ENCODE measurements at regions not wholly inside any gene's neighbourhood (a gene's known extent, or its start where the extent isn't known, plus 50 kb on each side); places are given as distances from the start of the nearest gene placed in this dataset.
"Not testable (repeated sequence)": the region's sequence is repeated elsewhere in the genome, so short reads cannot be mapped to it uniquely, and the experiment has no call there.

DNA sequence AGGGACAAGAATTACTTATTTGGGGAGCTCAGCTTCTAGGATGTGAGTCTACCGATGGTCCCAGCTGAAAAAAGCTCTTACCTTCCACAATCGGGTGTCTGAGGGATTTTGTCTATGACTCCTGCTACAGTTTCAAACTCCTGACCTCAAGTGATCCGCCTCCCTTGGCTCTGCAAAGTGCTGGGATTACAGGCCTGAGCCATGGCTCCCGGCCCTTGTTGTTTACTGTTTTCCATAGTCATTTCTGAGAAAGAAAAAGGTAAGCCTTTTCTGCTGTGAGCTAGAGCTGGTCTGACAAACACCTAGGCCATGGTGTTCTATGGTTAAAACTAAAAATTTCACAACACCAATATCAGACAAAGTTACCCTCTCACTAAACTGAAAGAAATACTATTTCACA is 57.5 kb downstream of the PPIAL4C start:
- BruUV-seq (replicated peaks); H4K20me1 ChIP-seq (replicated peaks; ENCODE audit: control insufficient read depth, insufficient read depth, low read length); ATAC-seq; H3K36me3 ChIP-seq (ENCODE audit: control insufficient read depth, insufficient read depth, low read length); H3K27ac ChIP-seq (ENCODE audit: extremely low read depth, low read depth, low read length); H3K79me2 ChIP-seq (ENCODE audit: control insufficient read depth, insufficient read depth, low read length); in situ Hi-C loops (cut with MboI); H3K4me2 ChIP-seq (ENCODE audit: insufficient read depth, low read length); H2AFZ ChIP-seq (ENCODE audit: low read depth, low read length); CTCF ChIA-PET (ENCODE audit: low intra/inter-chr PET ratio); H3K9ac ChIP-seq (ENCODE audit: insufficient read depth in 1 of 2, low read depth in 2 of 2, low read length in 2 of 2); H3K9me1 ChIP-seq (ENCODE audit: control insufficient read depth, insufficient read depth, low read length); H3K27me3 ChIP-seq (ENCODE audit: control insufficient read depth in 2 of 2, insufficient read depth in 2 of 2, low read length in 2 of 2); H3K4me1 ChIP-seq (replicated peaks in 1 of 2; ENCODE audit: control insufficient read depth in 2 of 2, insufficient read depth in 2 of 2, low read length in 2 of 2); POLR2A ChIA-PET; DNase-seq (ENCODE audit: extremely low read depth in 1 of 4, low spot score in 3 of 4); H3K4me3 ChIP-seq; H3K9me3 ChIP-seq (replicated peaks; ENCODE audit: control insufficient read depth, insufficient read depth, low read depth, low read length); intact Hi-C loops (cut with micrococcal nuclease); FAIRE-seq: not testable (repeated sequence)
- WGBS (ENCODE audit: insufficient coverage, low coverage, missing lambda C conversion rate): 38% methylated on average over 4 of the region's 4 CpGs

DNA sequence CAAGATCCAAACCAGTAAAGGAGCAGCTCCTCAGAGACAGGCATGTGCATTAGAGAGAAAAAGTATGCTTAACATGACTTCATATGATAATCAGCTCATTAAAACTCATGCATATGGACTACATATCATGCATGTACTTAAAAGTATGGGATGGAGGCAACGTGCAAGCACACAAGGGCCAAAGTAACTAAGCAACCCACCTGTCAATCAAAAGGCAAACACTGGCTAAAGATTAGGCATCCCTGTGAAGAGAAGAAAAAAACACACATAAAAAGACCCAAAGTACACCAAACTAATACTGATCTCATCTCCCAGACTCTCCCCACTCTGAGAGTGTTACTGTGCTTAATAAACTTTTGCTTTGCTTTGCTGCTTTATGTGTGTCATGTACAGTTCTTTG is 61.2 kb downstream of the PPIAL4C start:
- in situ Hi-C loops (cut with MboI); H3K9ac ChIP-seq (ENCODE audit: insufficient read depth in 1 of 2, low read depth in 2 of 2, low read length in 2 of 2); H3K27ac ChIP-seq (ENCODE audit: extremely low read depth, low read depth, low read length); H2AFZ ChIP-seq (ENCODE audit: low read depth, low read length); BruUV-seq (replicated peaks); FAIRE-seq; POLR2A ChIA-PET; intact Hi-C loops (cut with micrococcal nuclease); H3K4me2 ChIP-seq (ENCODE audit: insufficient read depth, low read length); H3K9me3 ChIP-seq (replicated peaks; ENCODE audit: control insufficient read depth, insufficient read depth, low read depth, low read length); H4K20me1 ChIP-seq (replicated peaks; ENCODE audit: control insufficient read depth, insufficient read depth, low read length); H3K36me3 ChIP-seq (ENCODE audit: control insufficient read depth, insufficient read depth, low read length); H3K27me3 ChIP-seq (ENCODE audit: control insufficient read depth in 2 of 2, insufficient read depth in 2 of 2, low read length in 2 of 2); H3K4me1 ChIP-seq (replicated peaks in 1 of 2; ENCODE audit: control insufficient read depth in 2 of 2, insufficient read depth in 2 of 2, low read length in 2 of 2); CTCF ChIA-PET (ENCODE audit: low intra/inter-chr PET ratio); ATAC-seq; H3K4me3 ChIP-seq; H3K9me1 ChIP-seq (ENCODE audit: control insufficient read depth, insufficient read depth, low read length); H3K79me2 ChIP-seq (ENCODE audit: control insufficient read depth, insufficient read depth, low read length): not testable (repeated sequence)
- 0% methylated on average over 1 of the region's 1 CpG for WGBS (ENCODE audit: insufficient coverage, low coverage, missing lambda C conversion rate)
- peak in 1 of 4 experiments; percentile 2 for DNase-seq (ENCODE audit: extremely low read depth in 1 of 4, low spot score in 3 of 4)
- TF ChIP-seq RFX1 (IDR thresholded peaks at IDR 0.05): peak; percentile 23; the same call in 1 of the 2 replicates
- TF ChIP-seq, protein P1, sequence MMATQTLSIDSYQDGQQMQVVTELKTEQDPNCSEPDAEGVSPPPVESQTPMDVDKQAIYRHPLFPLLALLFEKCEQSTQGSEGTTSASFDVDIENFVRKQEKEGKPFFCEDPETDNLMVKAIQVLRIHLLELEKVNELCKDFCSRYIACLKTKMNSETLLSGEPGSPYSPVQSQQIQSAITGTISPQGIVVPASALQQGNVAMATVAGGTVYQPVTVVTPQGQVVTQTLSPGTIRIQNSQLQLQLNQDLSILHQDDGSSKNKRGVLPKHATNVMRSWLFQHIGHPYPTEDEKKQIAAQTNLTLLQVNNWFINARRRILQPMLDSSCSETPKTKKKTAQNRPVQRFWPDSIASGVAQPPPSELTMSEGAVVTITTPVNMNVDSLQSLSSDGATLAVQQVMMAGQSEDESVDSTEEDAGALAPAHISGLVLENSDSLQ (IDR thresholded peaks at IDR 0.05): peak; percentile 93
- TF ChIP-seq, protein P2, sequence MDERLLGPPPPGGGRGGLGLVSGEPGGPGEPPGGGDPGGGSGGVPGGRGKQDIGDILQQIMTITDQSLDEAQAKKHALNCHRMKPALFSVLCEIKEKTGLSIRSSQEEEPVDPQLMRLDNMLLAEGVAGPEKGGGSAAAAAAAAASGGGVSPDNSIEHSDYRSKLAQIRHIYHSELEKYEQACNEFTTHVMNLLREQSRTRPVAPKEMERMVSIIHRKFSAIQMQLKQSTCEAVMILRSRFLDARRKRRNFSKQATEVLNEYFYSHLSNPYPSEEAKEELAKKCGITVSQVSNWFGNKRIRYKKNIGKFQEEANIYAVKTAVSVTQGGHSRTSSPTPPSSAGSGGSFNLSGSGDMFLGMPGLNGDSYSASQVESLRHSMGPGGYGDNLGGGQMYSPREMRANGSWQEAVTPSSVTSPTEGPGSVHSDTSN (CRISPR knock-in tag; IDR thresholded peaks at IDR 0.05; ENCODE audit: low read depth): not testable (repeated sequence)
- TF ChIP-seq, protein P2 (tag; conservative IDR thresholded peaks at IDR 0.05; ENCODE audit: low read depth): peak; percentile 40; the same call in 1 of the 2 replicates

DNA sequence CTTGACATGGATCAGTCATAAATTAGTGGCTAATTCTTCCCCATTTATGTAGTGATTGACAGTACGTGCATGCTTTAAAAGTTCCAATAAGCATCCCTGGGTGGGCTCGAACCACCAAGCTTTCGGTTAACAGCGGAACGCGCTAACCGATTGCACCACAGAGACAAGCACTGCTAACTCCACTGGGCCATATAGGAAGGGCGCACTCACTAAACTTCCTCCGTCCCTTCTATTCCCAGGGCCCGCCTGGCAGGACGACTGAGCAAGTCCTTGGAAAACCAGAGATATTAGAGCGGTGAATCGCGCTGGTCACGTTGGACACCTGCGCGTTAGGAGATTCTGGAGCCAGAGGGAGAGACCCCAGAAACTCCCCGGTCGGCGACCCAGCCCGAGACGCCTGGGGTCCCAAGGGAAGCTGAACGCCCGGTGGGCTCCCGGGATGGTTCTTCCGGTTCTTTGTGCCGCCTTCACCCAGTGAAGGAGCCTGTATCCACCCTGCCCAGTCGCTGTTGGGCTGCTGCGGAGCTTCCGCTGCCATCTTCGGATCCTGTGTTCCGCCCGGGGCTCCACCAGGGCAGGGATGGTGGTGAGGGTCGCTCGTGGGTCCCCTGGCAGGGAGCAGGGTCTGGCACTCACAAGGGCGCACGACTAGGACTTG is 62.8 kb downstream of the PPIAL4C start:
- H3K79me2 ChIP-seq (ENCODE audit: control insufficient read depth, insufficient read depth, low read length); in situ Hi-C loops (cut with MboI); H2AFZ ChIP-seq (ENCODE audit: low read depth, low read length); FAIRE-seq; H3K4me2 ChIP-seq (ENCODE audit: insufficient read depth, low read length); ATAC-seq; H3K9me1 ChIP-seq (ENCODE audit: control insufficient read depth, insufficient read depth, low read length); H3K27ac ChIP-seq (ENCODE audit: extremely low read depth, low read depth, low read length); H3K4me1 ChIP-seq (replicated peaks in 1 of 2; ENCODE audit: control insufficient read depth in 2 of 2, insufficient read depth in 2 of 2, low read length in 2 of 2); H4K20me1 ChIP-seq (replicated peaks; ENCODE audit: control insufficient read depth, insufficient read depth, low read length); H3K9me3 ChIP-seq (replicated peaks; ENCODE audit: control insufficient read depth, insufficient read depth, low read depth, low read length); H3K36me3 ChIP-seq (ENCODE audit: control insufficient read depth, insufficient read depth, low read length); CTCF ChIA-PET (ENCODE audit: low intra/inter-chr PET ratio); BruUV-seq (replicated peaks); intact Hi-C loops (cut with micrococcal nuclease); H3K27me3 ChIP-seq (ENCODE audit: control insufficient read depth in 2 of 2, insufficient read depth in 2 of 2, low read length in 2 of 2); H3K9ac ChIP-seq (ENCODE audit: insufficient read depth in 1 of 2, low read depth in 2 of 2, low read length in 2 of 2); POLR2A ChIA-PET; H3K4me3 ChIP-seq; DNase-seq (ENCODE audit: extremely low read depth in 1 of 4, low spot score in 3 of 4): not testable (repeated sequence)
- 61% methylated on average over 6 of the region's 37 CpGs for WGBS (ENCODE audit: insufficient coverage, low coverage, missing lambda C conversion rate)

Data from K562 (cell line).